ENCODE measurements at regions not wholly inside any gene's neighbourhood (a gene's known extent, or its start where the extent isn't known, plus 50 kb on each side); places are given as distances from the start of the nearest gene placed in this dataset.
"Not testable (repeated sequence)": the region's sequence is repeated elsewhere in the genome, so short reads cannot be mapped to it uniquely, and the experiment has no call there.

DNA sequence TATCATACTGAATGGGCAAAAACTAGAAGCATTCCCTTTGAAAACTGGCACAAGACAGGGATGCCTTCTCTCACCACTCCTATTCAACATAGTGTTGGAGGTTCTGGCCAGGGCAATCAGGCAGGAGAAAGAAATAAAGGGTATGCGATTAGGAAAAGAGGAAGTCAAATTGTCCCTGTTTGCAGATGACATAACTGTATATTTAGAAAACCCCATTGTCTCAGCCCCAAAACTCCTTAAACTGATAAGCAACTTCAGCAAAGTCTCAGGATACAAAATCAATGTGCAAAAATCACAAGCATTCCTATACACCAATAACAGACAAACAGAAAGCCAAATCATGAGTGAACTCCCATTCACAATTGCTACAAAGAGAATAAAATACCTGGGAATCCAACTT lies 52.5 kb upstream of the CCDC71L start:
- not testable (repeated sequence) for DNase-seq (ENCODE audit: low read depth in 2 of 2)

DNA sequence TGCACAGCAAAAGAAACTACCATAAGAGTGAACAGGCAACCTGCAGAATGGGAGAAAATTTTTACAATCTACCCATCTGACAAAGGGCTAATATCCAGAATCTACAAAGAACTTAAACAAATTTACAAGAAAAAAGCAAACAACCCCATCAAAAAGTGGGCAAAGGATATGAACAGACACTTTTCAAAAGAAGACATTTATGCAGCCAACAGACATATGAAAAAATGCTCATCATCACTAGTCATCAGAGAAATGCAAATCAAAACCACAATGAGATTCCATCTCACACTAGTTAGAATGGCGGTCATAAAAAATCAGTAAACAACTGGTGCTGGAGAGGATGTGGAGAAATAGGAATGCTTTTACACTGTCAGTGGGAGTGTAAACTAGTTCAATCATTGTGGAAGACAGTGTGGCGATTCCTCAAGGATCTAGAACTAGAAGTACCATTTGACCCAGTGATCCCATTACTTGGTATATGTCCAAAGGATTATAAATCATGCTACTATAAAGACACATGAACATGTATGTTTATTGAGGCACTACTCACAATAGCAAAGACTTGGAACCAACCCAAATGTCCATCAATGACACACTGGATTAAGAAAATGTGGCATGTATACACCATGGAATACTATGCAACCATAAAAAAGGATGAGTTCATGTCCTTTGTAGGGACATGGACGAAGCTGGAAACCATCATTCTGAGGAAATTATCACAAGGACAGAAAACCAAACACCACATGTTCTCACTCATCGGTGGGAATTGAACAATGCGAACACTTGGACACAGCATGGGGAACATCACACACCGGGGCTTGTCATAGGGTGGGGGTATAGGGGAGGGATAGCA lies 53.9 kb upstream of the CCDC71L start:
- not testable (repeated sequence) for DNase-seq (ENCODE audit: low read depth in 2 of 2)

DNA sequence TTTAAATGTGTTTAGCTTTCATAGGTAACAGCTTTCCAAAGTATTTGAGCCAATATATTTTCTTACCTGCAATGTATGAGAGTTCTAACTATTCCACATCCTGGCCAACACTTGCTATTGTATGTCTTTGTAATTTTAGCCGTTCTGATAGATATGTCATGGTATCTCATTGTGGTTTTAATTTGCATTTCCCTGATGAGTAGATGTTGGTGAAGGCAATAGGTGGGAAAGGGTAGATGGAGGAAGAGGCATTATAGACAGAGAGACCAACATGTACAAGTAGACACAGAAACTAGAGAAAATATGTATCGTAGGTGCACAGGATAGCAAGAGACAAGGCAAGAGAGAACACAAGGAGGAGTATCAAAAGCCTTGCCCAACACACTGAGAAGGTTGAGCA lies 54.8 kb upstream of the CCDC71L start:
- DNase-seq (ENCODE audit: low read depth in 2 of 2), result no peak

DNA sequence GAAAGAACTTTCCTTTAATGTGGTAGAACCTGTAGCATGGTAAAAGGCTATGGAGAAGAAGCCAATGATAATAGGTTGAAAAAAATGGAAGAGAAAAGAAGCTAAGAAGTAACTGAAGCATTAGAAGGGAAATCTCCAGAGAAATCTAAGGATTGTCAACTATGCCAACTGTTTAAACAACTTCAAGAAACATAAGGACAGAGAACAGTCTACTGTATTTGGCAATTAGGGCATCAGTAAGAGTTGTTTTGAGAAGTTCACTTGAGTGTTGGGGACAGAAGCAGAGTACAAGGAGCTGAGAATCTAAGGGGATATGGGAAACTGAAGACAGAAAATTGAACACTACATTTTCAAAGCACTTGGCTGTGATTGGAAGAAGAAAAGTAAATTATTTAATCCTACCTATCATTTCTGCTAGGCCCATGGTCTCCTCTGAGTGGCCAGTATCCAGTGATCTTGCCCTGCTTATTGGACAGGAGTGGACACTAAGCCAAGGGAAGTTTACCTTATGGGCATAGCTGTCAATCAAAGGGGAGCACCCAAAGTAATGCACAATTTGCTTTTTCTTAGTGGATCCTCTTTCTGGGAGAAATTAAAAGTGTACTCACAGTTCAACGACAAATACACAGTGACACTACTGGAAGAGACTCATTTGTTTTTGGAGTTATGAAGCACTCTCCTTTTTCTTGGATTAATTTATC lies 56.4 kb upstream of the CCDC71L start:
- DNase-seq (ENCODE audit: low read depth in 2 of 2), result no peak

DNA sequence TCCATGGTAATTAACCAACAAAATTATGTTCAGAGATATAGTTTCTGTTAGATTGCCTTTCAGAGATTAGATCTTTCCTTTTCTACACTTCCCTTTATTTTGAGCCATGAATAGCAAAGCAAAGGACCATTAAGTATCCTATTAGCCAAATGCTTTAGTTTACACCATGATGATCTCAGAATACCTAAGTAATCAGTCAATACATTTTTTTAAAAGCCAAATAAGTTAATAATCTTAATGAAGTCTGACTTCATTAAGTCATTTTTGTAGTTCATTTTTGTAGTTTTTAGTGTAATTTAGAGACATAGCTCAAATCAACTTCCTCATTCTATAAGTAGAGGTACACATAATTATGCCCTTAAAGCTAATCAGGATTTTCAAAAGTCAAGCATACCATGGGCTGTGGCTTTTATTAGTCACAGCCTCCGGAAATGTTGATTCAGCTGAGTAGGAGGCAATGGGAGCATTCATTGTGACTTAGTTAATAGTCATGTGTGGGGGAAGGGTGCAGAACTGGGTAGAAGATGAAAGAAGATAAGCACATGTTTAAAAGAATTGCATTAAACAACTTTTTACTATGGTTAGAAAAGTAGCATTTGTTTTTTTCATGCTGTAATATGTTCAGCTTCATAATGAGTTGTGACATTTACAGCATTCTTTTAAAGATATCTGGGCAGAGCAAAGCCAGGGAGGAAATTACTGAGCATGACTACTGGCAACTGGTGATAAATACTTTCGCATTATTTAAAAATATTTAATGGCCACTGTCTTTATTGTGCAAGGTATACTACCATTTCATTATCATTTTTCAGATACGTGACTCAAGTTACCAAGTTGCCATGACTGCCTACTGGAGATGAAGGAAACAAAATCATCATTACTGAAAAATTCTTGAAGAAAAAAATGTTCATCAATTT lies 57.3 kb upstream of the CCDC71L start:
- peak; percentile 61 to 84 for DNase-seq (ENCODE audit: low read depth in 2 of 2)

DNA sequence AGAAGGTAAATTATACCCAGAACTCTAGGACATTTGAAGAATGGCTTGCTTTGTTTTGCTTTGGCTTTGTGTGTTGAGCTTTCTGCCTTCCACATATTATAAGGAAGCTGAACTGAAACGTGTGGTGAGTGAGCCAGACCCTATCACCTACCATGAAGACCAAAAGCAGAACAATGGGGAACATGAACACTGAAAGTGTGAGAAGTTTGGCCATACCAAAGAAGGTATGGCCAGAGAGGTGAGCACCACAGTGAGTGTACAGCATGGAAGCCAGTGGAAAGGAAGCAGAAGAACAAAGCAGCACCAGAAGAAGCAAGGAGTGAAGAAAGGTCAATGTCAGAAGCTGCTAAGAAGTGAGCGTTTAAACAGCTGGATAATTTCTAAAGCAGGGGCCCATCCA lies 59.7 kb upstream of the CCDC71L start:
- no peak for DNase-seq (ENCODE audit: low read depth in 2 of 2)

DNA sequence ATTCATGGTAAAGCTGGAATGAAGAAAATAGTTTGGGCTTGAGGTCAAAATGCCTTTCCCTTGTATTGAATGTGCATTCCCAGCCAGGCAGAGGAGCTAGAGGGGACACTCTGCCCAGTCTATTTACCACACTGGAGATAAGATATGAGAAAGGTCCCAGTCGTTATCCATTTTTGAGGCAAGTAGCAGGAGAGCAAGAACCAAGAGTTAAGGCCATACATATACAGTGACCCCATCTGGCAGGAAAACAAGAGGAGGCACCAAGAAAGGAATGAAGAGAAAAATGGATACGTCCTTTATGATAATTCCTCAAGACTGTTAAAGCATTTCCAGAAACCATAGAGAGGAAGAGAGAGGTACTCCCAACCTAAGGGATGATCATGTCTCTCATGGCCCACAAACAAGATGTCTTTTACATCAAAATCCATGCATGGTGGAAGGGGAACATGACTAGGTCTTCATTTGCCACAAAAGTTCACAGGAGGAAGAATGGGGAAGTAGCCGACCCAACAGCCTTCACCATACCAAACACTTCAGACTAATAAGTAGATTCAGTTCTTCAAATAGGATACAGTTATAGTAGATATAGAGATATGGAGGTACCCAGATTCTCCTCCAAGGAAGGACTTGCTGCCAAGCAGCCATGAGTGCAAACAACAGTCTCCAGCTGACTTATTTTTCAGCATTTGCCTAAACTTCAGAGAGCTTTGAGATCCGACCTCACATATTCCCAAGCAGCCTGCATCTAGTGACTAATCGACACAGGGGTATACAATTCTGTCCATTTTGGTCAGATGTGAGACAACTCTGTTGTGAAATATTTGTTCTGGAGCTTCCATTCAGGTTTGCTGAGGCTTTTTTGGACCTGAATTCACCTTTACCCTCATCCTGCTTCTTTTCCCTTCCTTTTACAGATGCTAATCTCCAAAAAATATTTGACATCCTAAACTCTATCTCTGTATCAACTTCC lies 61.1 kb upstream of the CCDC71L start:
- no peak for DNase-seq (ENCODE audit: low read depth in 2 of 2)

DNA sequence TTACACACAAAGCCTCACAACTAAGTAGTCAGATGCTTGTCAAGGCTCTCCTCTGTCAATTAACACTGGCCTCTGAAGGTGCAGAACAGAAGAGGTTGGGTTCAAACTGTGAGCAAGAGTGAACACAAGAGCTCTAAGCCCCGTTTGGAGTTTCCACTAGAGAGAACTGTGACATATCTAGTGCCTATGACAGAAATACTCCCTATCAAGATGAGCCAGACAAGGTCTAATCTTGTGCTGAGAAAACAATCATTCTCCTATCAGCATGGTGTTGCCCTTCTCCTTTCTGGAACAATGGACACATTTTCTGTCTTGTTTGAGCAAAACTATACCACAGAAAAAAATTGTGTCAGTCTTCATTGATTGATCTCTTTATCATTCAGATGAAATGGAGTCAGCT lies 62.4 kb upstream of the CCDC71L start:
- DNase-seq (ENCODE audit: low read depth in 2 of 2), result no peak

DNA sequence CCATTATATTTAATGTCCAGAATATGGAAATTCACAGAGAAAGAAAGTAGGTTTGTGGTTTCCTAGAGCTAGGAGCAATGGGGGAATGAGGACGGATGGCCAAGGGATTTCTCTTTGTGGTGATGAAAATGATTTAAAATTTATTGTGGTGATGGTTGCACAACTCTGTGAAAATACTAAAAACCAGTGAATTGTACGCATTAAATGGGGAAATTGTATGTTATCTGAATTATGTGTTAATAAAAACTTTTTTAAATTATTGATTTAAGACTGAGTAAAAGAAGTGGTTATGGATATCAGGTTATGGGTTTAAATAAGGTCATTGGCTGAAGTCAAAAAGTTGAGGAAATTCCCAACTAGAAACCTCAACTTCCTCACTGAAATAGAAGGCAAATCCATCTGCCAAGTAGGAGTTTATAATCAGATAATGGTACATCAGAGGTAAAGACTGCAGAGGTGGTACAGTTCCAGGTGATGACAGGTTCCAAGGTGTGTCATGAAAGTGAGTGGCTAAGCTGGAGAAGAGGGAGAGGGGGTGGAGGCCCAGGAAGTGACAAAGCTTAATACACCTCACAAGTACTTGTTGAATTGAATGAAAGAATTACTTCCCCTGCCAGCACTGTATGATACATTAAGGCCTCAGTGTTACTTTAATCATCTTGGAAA lies 68.9 kb upstream of the CCDC71L start:
- no peak for DNase-seq (ENCODE audit: low read depth in 2 of 2)

DNA sequence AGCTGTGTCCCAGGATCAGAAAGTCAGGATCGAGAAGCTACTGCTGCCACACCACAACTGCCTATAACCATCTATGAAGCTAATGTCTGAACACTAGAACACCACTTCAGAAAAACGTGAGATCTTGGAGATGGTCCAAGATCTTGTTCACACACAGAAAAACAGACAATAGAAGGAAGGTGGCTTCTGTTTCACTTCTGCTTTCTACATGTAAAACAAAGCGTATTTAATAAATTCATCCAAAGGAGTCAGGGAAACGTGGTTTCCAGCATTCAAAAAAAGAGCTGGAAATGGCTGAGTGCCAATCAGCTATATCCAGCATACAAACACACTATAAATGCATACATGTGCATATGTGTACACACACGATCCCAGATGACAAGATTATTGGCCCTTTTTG lies 70.2 kb upstream of the CCDC71L start:
- DNase-seq (ENCODE audit: low read depth in 2 of 2), result no peak

DNA sequence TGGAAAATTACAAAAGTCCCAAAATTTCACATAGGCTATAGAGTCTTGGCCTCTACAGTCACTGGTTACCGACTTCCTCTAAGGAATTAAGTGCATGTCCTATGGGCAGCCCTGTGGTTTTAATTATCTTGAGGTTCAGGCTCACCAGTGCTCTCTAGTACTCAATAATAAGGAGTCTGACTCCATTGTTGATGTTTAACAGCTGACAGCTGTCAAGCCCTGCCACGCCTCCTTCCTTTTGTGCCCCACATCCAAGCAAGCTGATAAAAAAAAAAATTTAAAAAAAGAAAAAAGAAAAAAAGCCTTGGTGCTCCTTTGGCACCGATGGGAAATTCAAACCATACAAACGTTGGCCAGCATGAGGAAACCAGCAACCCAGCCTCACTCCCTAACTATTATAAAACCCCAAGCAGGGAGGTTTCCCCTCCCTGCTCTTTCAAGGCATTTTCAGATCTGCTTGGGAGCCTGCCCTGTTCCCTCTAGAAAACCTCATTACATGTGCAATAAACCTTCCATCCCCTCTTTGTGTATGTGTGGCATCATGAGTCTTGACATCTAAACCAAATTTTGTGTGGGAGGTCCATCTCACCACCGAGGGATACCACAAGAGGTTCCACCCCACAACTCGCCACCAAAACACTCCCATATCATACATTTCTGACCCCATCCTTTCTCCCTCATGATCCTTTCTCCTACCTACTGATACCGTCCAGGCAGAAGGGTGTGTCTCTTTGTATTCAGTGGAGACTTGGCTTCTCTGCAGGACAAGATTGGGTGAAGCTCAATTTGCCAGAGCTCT lies 70.9 kb upstream of the CCDC71L start:
- DNase-seq (ENCODE audit: low read depth in 2 of 2), result no peak

DNA sequence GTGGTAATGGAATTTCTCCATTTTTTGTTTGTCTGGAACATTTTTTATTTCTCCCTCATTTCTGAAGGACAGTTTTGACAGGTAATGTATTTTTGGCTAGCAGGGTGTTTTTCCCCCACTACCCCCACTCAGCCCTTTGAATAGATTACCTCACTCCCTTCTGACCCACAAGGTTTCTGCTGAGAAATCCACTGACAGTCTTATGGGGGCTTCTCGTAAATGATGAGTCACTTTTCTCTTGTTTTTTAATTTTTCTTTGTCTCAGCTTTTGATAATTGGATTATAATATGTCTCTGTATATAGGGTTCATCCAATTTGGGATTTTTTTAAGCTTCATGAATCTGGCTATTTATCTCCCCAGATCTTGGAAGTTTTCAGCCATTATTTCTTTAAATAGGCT lies 74.7 kb upstream of the CCDC71L start:
- DNase-seq (ENCODE audit: low read depth in 2 of 2), result no peak

DNA sequence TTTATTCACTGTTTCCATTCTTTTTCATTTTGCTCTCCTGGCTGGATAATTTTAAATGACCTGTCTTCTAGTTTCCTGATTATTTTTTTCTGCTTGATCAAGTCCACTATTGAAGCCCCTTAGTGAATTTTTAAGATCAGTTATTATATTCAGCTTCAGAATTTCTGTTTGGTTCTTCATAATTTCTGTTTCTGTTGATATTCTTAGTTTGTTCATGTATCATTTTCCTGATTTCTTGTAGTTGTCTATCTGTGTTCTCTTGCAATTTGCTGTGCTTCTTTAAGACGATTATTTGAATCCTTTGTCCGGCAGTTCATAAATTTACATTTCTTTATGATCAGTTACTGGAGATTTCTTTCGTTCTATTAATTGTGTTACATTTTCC lies 75.2 kb upstream of the CCDC71L start:
- no peak for DNase-seq (ENCODE audit: low read depth in 2 of 2)

DNA sequence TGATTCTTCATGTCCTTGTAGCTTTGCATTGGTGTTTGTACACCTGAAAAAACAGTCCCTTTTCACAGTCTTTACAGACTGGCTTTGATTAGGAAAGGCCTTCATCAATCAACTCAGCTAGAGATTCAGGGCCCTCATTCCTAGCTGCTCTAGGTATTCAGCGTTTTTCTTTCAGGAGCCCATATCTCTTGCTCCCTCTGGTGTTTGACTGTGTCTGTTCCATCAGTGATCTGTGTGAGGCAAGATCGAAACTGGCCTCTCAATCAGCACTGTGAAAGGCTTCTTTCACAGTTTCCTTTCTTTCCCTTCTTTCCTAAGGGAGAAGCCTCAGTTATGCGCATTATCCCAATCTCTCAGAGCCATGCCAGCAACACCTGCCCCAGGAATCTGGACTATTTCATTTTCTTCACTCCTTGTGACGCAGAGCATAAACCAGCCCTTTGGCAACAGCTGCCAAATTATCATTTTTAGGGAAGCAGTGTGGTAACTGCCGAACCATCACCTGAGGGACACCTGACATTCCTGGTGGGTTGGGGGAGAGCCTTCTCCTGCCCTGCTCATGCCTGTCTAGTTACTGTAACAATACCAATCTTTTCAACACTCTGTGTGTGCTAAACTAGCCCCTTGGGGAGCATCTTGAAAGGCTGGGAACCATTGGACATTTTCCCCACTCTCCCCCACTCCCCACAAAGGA lies 75.7 kb upstream of the CCDC71L start:
- DNase-seq (ENCODE audit: low read depth in 2 of 2), result peak; percentile 10 to 39

DNA sequence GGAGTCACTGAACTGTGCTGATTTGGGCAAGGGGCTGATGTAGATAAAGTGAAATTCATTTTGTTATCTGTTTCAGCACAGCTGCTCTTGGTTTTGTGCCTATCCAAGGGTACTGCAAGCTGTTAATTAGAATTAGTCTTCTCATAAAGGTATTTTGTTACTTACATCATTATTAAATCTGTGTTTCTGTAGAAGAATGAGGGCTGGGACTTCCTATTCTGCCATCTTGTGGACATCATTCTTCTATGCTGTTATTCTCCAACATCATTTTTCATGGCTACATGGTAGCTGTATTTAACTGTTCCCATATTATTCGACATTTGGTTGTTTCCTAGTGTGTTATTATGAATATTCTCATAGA lies 76.2 kb upstream of the CCDC71L start:
- DNase-seq (ENCODE audit: low read depth in 2 of 2), result no peak

DNA sequence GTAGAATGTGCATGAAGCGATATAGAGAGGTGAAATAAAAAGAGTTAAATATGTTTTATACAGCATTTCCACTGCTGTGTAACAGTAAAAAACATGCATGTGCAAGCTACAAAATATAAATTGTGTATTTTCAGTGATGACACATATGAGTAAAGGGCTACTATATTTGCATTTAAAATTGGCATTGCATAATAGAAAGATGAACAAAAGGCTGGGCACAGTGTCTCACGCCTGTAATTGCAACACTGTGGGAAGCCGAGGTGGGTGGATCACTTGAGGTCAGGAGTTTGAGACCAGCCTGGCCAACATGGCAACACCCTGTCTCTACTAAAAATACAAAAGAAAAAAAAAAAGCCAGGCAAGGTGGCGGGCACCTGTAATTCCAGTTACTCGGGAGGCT lies 79.8 kb upstream of the CCDC71L start:
- no peak for DNase-seq (ENCODE audit: low read depth in 2 of 2)

DNA sequence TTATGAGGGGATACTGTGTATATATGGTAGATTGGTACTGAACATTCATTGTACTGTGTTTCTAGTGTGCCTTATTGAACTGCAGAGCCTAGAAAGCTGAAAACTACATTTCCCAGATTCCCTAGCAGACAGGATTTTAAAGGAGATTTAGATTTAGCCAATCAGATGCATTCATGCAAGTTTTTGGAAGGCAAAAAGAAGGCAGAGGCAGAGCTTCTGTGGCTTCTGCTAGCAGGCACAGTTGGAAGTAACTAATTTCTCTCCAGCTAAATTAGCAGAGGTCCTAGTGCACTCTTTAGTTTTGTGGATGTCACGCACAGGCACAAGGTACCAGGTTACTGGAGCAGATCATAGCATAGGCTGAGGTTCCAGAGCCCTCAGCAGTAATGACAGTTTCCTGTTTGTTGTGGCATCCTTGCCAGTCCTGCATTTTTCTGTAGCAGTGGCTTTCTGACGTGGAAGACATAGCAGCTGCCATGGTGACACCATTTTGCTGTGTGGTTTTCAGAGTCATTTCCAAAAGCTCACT lies 83.7 kb upstream of the CCDC71L start:
- no peak for DNase-seq (ENCODE audit: low read depth in 2 of 2)

DNA sequence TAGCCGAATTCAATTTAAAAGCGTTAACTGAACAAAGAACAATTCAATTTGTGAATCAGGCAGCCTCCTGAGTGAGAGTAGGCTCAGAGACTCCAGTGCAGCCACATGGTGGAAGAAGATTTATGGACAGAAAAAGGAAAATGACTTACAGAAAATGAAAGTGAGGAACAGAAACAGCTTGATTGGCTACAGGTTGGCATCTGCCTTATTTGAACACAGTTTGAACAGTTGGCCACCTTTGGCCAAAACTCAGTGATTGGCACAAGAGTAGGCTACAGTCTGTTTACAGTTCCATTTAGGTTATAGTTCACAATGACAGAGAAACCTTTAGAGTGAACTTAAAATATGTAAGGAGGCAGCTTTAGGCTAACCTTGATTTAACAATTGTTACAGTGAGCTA lies 86.3 kb upstream of the CCDC71L start:
- DNase-seq (ENCODE audit: low read depth in 2 of 2), result not testable (repeated sequence)

DNA sequence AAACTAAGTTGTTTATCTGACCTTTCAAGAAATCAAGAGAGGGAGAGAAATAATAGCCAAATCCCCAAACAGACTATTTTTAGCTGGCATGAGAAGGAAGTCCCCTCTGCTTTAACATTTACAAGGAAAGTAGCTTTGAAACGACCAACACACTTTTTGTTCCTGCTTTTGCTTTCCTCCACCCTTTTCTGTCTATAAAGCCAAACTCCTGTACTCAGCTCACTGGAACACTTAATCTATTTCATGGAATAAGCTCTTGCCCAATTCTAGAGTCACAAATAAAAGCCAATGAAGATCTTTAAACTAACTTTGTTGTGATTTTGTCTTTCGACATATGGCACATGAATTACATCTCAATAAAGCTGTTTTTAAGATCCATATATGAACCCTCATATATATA lies 86.8 kb upstream of the CCDC71L start:
- no peak for DNase-seq (ENCODE audit: low read depth in 2 of 2)
